ENCODE measurements at regions not wholly inside any gene's neighbourhood (a gene's known extent, or its start where the extent isn't known, plus 50 kb on each side); places are given as distances from the start of the nearest gene placed in this dataset.
A peak's percentile ranks its signal among the peaks of the same experiment; 100 is the strongest.

DNA sequence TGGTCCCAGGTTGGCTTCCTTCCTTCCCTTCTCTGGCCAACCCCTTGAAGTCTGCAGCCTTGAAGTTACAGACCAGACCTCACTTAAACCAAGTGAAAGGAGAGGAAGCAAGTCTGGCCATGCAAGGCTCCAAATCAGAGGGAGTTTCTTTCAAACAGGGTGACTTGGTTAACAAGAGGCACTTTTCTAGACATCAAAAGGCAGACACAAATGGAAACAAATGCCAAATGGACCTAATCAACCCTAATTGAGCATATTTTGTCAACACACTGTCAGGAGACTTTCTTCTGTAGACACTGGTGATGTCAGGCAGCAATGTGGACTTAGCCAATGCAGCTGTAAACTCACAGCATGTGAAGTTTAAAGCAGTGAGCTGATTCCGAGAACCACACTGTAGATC lies 282.7 kb upstream of the FZD8 start:
- no peaks in the 10 kb centered on the region for H3K9me3 ChIP-seq
- 75 to 87% methylated on average over 1 of the region's 1 CpG for WGBS, 2 donors
- peaks cover 0 to 16% (median 0%) of the 10 kb centered on the region in 9 donors for H3K4me1 ChIP-seq
- ATAC-seq = no peak
- no peaks in the 10 kb centered on the region for H3K36me3 ChIP-seq
- no peak for DNase-seq
- H3K4me3 ChIP-seq = no peak overlapping the region
- H3K27me3 ChIP-seq = no peaks in the 10 kb centered on the region
- no peak overlapping the region for H3K27ac ChIP-seq
- TF ChIP-seq, protein P1, sequence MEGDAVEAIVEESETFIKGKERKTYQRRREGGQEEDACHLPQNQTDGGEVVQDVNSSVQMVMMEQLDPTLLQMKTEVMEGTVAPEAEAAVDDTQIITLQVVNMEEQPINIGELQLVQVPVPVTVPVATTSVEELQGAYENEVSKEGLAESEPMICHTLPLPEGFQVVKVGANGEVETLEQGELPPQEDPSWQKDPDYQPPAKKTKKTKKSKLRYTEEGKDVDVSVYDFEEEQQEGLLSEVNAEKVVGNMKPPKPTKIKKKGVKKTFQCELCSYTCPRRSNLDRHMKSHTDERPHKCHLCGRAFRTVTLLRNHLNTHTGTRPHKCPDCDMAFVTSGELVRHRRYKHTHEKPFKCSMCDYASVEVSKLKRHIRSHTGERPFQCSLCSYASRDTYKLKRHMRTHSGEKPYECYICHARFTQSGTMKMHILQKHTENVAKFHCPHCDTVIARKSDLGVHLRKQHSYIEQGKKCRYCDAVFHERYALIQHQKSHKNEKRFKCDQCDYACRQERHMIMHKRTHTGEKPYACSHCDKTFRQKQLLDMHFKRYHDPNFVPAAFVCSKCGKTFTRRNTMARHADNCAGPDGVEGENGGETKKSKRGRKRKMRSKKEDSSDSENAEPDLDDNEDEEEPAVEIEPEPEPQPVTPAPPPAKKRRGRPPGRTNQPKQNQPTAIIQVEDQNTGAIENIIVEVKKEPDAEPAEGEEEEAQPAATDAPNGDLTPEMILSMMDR (IDR thresholded peaks at IDR 0.05) = no peak
- intact Hi-C loops (cut with DNase I) = loop anchor here in 1 of 10 donors (10.0 kb wide), 1 partner anchor 280 kb away; the partner anchor contains the start of gene FZD8

DNA sequence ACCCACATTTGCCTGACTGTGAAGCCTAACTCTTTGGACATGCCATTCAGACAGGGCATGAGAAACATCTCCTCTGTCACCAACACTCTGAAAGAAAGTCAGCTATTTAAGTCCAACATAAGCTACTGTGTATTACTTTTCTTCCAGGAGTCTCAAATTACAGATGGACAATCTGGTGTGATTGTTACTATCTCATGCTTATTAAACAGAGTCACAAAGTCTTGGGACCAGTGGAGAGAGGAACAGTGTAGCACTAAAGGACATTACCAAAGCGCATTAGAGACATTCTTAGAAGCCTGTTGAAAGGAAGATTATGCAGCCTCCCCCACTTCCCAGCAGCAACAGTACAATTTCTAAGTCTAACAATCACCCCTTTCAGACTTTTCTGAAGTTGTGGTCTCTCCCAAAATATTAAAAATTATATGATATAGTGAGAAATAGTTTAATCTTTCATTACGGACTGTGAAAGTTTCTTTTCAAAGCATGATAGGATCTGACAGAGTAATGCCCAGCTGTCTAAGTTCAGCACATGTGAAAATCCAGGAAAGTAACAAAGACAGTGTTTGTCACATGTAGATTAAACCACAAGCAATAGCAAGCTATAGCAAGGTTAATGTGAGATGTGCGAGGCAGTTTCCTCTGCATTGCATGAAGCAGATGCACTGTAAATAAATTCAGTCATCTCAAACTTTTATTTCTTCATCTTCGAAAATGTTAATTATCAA lies 280.9 kb upstream of the FZD8 start:
- ATAC-seq (no peak), DNase-seq (no peak)
- intact Hi-C loops (cut with DNase I) = loop anchor here in 1 of 10 donors (10.0 kb wide), 1 partner anchor 278 kb away; the partner anchor contains the start of gene FZD8
- TF ChIP-seq, protein P1 (IDR thresholded peaks at IDR 0.05) = no peak
- 92 to 95% methylated on average over 4 of the region's 4 CpGs for WGBS, 2 donors
- no peaks in the 10 kb centered on the region for H3K36me3 ChIP-seq
- H3K9me3 ChIP-seq = no peaks in the 10 kb centered on the region
- H3K27me3 ChIP-seq = no peaks in the 10 kb centered on the region
- H3K4me1 ChIP-seq = peaks cover 0 to 16% (median 0%) of the 10 kb centered on the region in 9 donors
- no peak overlapping the region for H3K27ac ChIP-seq
- H3K4me3 ChIP-seq = no peak overlapping the region

DNA sequence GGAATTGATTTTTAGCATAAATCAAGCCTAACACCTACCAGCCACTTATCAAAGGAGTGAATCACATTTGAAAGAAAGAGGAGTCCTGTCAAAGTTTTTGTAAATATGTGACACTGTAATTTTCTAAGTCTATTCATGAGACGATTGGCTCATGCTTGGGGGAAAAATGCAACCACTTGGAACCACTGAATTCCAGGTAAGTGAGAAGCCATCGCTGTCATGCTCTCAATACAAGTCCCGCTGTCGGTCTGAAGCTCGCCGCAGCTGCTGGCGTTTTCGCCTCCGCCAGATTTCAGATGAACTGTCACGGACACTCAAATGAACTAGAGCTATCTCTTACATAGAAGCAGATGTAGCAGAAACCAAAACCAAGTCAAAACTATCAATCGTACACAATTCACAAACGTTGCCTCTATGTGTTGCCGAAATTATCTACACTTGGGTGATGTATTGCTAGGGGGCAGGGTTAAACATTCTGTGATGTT lies 279.8 kb upstream of the FZD8 start:
- Histone ChIP-seq H3K27ac (no peak overlapping the region), H3K27me3 (no peaks in the 10 kb centered on the region), H3K4me3 (no peak overlapping the region), H3K9me3 (no peaks in the 10 kb centered on the region), H3K36me3 (no peaks in the 10 kb centered on the region), H3K4me1 (peaks cover 0 to 16% (median 0%) of the 10 kb centered on the region in 9 donors)
- TF ChIP-seq, protein P1 (IDR thresholded peaks at IDR 0.05) = no peak
- no peak for ATAC-seq
- intact Hi-C loops (cut with DNase I) = loop anchor here in 1 of 10 donors (10.0 kb wide), 1 partner anchor 277 kb away; the partner anchor contains the start of gene FZD8
- WGBS, 2 donors = 94 to 95% methylated on average over 13 of the region's 13 CpGs
- no peak for DNase-seq

DNA sequence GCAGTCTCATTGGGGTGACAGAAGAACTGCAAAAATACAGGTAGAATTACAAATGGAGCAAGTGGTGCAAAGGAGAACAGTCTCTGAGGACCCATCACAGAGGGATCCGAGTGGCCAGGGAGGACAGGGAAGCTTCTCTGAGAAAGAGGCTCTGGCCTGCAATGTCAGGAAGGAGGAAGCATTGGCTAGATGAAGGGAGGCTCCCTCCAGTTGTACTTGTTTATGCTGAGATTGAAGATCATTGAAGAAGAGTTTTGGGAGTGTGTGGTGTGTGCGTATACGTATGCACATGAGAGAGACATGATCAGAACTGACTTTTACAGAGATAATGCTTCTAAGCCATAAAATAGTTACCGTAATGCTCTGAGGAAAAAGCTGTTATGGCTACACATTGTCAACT lies 274.7 kb upstream of the FZD8 start:
- ATAC-seq = peak in 3 of 8 donors; percentile 47 to 58 (median 47)
- WGBS, 2 donors = 63 to 81% methylated on average over 4 of the region's 4 CpGs
- intact Hi-C loops (cut with DNase I) = loop anchor here in 8 of 10 donors (2.0 to 10.0 kb wide), 5 partner anchors 272 to 282 kb away; partner anchors contain the start of gene FZD8 (in 4 of the 8)

More for the DNA sequence above, 274.7 kb upstream of the FZD8 start:
- DNase-seq = no peak
- H3K4me1 ChIP-seq = peaks cover 0 to 14% (median 9%) of the 10 kb centered on the region in 9 donors
- TF ChIP-seq, protein P1 (IDR thresholded peaks at IDR 0.05) = peak in 5 of 9 donors; percentile 12 to 48 (median 37)
- no peaks in the 10 kb centered on the region for H3K27me3 ChIP-seq
- no peaks in the 10 kb centered on the region for H3K9me3 ChIP-seq
- no peaks in the 10 kb centered on the region for H3K36me3 ChIP-seq
- H3K4me3 ChIP-seq = no peak overlapping the region
- H3K27ac ChIP-seq = no peak overlapping the region

All from heart right ventricle (tissue), 16 donors.